ENCODE measurements at regions not wholly inside any gene's neighbourhood (a gene's known extent, or its start where the extent isn't known, plus 50 kb on each side); places are given as distances from the start of the nearest gene placed in this dataset.

- DNase-seq: no peak
Measured at GRCh38 chr6:11923621-11924020, 88.5 kb upstream of the HIVEP1 start.

DNA sequence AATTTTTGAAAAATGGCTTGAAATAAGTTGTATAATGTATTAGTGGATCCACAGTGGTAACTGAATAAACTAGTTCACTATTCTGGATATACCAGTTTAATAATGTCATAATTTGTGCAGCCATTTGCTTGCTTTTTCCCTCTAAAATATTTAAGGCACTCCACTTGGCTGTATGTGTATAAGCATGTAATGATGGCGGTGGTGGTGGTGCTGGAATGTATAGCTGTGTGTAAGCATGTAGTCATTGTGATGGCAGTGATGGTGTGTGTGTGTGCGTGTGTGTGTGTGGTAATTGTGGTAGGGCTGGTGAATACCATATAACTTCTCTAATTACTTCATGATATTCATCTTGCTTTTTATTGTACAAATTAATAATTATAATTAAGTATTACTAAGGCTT, 89.2 kb upstream of the HIVEP1 start:
- no peak for DNase-seq

- no peak for DNase-seq
Measured at GRCh38 chr6:11921751-11922150, 90.4 kb upstream of the HIVEP1 start.

DNA sequence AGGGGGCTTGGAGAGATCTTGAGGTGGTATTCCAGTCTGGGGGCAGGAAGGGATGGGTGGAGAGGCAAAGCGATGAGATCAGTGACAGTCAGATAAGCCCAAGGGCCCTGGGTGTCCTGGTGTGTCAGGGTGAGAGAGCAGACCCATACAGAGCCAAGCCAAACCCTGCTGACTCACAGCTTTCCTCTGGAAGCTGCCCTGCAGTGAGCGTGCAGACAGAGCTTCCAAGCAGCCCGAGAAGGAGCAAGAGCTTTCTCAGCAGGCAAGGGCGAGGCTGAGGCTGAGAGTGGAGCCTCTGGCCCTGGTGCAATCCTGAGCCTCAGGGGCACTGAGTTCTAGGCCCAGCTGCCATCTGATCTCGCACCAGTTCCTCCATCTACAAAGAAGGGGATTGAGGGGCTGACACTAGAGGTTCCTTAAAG, 91.1 kb upstream of the HIVEP1 start:
- no peak for DNase-seq

GRCh38 chr6:11920566-11920965, 91.5 kb upstream of the HIVEP1 start:
- DNase-seq: no peak

- no peak for DNase-seq
Measured at GRCh38 chr6:11919771-11920440, 92.2 kb upstream of the HIVEP1 start.

DNA sequence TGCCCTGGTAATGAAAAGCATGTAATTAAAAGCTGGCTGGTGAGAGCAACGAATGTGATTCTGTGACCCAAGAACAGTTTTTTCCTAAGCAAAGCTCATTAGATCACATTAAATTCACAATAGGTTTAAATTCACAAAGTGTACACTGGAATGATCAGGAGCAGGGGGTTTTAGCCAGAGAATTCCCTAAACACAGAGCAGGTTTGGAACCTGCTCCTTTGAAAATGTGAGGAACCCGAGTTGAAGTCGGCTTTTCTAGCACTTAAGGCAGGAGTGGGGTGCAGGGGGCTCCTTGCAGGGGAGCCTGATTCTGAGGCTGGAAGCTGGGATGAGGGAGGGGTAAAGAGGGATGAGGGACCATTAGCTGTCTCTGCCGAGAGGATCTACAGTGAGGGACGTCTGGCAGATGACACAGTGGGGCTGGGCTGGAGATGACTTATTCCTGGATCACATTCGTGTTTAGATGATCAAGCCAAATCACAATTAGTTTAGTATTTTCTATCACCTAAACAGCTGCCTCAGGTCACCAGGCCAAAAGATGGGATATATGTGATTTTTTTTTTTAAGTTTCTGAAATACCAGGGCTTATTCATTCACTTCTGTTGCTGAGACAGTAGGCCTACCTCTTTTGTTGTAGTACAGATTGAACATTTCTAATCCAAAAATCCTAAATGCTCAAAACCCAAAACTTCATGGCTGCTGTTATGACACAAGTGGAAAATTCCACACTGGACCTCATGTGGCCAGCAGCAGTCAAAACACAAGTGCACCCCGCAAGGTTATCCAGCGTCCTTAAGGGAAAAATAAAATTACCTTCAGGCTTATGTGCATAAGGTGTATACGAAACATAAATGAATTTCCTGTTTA, 93.1 kb upstream of the HIVEP1 start:
- DNase-seq: no peak

GRCh38 chr6:11917951-11918738, 94.0 kb upstream of the HIVEP1 start:
- no peak for DNase-seq

DNA sequence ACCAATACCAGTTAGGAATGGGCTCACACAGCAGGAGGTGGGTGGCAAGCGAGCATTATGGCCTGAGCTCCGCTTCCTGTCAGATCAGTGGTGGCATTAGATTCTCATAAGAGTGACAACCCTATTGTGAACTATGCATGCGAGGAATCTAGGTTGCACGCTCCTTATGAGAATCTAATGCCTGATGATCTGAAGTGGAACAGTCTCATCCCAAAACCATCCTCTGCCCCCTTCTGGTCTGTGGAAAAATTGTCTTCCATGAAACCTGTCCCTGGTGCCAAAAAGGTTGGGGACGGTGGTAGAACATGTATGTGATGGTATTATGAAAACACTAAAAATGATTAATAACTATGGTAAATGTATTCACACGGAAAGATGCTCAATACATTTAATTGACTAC, 99.7 kb upstream of the HIVEP1 start:
- DNase-seq: no peak

DNA sequence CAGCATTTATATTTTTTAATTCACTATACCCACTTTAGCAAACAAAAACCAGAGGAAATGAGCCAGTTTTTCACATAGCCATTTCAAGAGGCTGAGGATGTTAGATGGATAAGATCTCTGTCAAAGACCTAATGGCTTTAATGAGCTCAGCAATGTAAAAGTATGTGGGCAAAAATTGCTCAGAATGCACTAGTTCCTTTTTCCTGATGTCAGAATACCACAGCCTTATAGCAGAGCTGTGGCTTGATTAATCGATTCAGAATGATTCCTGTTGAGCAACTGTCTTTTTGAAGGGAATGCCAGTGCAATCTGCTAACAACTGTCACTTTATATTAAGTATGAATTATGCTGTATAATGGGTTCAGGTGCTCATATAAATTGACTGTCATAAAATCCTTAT, 100.6 kb upstream of the HIVEP1 start:
- DNase-seq: no peak

DNA sequence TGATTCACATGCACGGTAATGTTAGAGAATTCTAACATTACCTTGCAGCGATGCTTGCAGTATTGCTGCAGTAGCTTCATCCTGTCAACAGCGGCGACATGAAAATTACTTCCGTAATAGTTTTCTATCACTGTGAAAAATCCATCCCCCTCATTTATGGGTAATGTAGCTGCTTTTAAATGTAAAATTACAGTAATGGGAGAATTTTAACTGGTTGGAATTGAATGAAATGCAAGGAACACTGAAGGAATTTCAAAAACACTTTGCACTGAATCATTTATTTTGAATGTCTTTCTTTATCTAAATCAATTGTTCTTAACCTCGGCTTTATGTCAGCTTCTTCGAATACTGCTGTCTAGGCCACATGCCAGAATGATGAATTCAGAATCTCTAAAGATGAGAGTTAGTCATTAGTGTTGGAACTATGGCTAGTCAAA, 102.4 kb upstream of the HIVEP1 start:
- DNase-seq: no peak

GRCh38 chr6:11908436-11909105, 103.5 kb upstream of the HIVEP1 start:
- DNase-seq: no peak

DNA sequence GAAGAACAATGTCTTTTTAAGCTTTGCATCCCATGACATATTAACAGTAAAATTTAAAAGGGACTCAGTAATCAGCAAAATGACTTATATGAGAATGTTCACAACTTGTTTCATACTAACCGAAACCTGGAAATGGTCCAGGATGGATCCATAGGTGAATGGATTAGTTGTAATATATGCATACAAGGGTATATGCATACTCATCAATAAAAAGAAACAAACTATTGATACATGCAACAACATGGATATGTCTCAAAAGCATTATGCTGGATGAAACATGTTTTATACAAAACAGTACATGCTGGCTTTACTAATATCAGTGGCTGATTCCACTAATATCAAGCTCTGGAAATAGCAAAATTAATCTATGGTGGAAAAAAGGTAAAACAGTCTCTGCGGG, 108.5 kb upstream of the HIVEP1 start:
- DNase-seq: no peak

- DNase-seq: no peak
Measured at GRCh38 chr6:11902527-11902926, 109.6 kb upstream of the HIVEP1 start.

DNA sequence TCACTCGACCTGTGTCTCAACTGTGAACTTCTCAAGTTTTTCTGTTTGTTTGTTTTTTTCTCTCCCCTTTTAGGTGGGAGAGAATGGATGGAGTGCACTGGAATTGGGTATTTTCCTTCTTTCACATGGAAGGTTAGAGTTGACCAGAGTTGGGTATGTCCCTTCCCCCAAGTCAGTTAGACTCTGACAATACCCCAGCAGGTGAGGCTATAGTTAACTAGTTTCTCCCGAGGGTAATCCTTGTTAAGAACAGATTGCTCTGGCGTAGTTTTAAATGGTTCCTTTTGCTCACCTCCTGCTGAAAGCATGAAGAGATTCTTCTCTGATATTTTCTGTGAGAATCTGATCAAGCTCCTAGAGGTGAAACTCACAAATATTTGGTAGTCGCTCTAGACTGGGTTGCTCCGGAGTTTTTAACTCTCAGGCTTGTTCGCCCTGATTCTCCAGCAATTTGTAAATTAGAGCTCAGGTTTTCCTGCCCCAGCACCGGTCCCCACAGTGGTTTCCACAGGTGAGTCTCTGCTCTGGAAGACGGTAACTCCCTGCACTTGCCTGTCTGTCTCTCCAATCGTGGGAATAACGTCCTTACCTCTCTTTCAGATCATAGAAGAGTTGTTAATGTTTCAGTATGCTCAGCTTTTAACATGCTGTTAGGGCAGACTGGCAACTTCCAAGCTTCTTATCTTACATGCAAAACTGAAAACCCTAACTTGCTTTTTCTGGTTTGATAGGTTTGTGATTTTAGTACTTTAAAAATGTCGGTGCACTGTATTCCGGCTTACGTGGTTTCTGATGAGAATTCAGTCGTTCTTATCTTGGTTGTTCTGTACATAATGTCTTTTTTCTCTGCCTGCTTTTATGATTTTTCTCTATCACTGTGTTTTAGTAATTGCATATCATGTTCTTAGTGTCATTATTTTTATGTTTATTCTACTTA, 111.2 kb upstream of the HIVEP1 start:
- no peak for DNase-seq

- no peak for DNase-seq
Measured at GRCh38 chr6:11899645-11900044, 112.5 kb upstream of the HIVEP1 start.

DNA sequence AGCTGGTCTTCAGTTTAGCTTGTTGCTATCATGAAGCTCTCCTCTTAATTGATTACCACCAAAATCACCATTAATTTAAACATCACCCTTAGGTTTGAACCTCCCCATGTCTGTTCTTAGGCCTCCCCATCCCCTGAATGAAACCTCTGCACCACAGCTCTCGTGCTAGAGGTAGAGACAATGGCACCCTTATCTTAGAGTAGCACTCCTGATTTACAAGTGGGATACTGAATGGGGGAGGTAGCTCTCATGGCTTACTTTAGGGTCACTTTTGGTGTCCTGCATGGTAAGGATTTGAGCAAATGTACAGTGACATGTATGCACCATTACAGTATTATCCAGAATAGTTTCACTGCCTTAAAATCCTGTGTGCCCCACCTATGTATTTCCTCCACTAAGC, 115.6 kb upstream of the ADTRP start:
- DNase-seq: no peak

DNA sequence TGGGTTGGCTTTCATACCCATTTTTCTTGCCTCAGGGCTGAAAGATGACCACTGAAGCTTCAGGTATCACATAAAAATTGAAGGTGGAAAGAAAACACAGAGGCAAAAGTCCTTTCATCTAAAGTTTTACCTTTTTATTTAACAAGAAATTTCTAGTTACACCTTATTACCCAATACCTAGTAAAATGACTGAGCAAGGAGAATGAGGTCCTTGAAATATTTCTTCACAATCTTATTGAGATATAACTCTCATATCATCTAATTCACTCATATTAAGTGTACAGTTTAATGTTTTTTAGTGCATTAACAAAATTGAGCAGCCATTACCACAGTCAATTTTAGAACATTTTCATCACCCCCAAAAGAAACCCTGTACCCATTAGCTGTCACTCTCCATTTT, 112.9 kb upstream of the ADTRP start:
- no peak for DNase-seq

DNA sequence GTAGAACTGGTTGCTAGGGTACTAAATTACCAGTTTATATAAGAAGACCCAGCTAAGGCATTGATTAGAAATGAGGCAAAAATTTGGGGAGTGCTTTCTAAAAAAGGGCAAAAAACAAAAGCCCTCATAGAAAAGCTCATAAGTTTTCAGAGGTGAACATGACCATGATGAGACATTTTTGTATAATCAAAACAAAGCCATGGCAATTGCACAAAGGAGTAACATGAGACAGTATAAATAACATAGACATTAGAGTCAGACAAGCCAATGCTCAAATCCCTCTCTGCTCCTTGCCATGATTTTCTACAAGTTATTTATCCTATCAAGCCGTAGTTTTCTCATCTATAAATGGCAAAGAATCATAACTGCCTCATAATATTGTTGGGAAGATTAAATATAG, 112.2 kb upstream of the ADTRP start:
- no peak for DNase-seq

DNA sequence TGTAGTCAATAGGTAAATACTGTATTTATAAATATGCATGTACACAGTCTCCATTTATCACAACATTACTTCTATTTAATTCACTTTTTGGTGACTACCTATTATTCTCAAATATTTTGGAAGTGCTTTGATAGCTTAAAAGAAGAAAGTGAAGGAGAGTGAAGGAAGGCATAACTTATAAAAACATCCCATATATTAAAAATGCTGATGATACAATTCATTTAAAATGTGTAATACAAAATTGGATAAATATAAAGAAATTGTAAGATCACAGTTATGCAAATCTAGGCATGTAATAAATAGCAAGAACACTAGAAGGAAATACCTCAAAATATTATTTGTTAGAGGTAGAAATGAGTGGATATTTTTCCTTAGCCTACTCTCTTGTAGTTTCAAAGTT, 111.6 kb upstream of the ADTRP start:
- DNase-seq: no peak

GRCh38 chr6:11889572-11889971, 111.0 kb upstream of the ADTRP start:
- no peak for DNase-seq

DNA sequence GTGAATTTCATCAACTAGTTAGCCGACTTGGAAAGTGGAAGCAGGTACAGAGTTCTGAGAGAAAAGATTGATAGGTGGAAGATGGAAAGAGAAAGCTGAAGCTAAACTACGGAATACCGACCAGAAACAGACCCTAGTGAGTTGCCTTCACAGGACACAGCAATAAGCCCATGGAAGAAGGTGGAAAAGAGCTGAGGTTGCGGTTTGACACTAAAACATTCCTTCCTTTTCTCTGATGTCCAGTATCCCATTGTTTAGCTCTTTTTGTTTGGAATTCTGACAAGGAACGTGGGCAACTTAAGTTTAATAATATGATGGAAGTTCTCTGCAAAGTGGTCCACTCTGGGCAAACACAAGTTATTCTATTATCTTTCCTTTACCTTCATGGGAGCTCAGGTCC, 110.1 kb upstream of the ADTRP start:
- no peak for DNase-seq
